ENCODE measurements at regions not wholly inside any gene's neighbourhood (a gene's known extent, or its start where the extent isn't known, plus 50 kb on each side); places are given as distances from the start of the nearest gene placed in this dataset.

GRCh38 chr2:41500895-41501294 is 546.9 kb upstream of the PKDCC start:
- no peak for DNase-seq

GRCh38 chr2:41502752-41503151 is 545.1 kb upstream of the PKDCC start:
- DNase-seq, result no peak

GRCh38 chr2:41504532-41504931 is 543.3 kb upstream of the PKDCC start:
- DNase-seq, result no peak

GRCh38 chr2:41510108-41510507 is 537.7 kb upstream of the PKDCC start:
- DNase-seq, result no peak

GRCh38 chr2:41521211-41521610 is 526.6 kb upstream of the PKDCC start:
- DNase-seq, result no peak

GRCh38 chr2:41527525-41528323 is 520.1 kb upstream of the PKDCC start:
- DNase-seq, result no peak

- no peak for DNase-seq
These were observed 512.2 kb upstream of the PKDCC start for GRCh38 chr2:41535575-41535974.

GRCh38 chr2:41540272-41540998 is 507.4 kb upstream of the PKDCC start:
- no peak for DNase-seq

GRCh38 chr2:41543726-41544125 is 504.1 kb upstream of the PKDCC start:
- DNase-seq, result no peak

GRCh38 chr2:41544709-41545108 is 503.1 kb upstream of the PKDCC start:
- DNase-seq, result no peak

- DNase-seq, result no peak
These were observed 501.8 kb upstream of the PKDCC start for GRCh38 chr2:41546031-41546430.

GRCh38 chr2:41568648-41569047 is 479.2 kb upstream of the PKDCC start:
- no peak for DNase-seq

- DNase-seq, result no peak
These were observed 475.7 kb upstream of the PKDCC start for GRCh38 chr2:41572154-41572553.

- no peak for DNase-seq
These were observed 471.4 kb upstream of the PKDCC start for GRCh38 chr2:41576423-41576822.

GRCh38 chr2:41579806-41580205 is 468.0 kb upstream of the PKDCC start:
- DNase-seq, result no peak

- DNase-seq, result no peak
These were observed 467.0 kb upstream of the PKDCC start for GRCh38 chr2:41580806-41581205.

- DNase-seq, result no peak
These were observed 452.6 kb upstream of the PKDCC start for GRCh38 chr2:41595240-41595639.

GRCh38 chr2:41597680-41598079 is 450.1 kb upstream of the PKDCC start:
- no peak for DNase-seq

- no peak for DNase-seq
These were observed 449.5 kb upstream of the PKDCC start for GRCh38 chr2:41598161-41598894.

GRCh38 chr2:41600460-41600859 is 447.4 kb upstream of the PKDCC start:
- no peak for DNase-seq

GRCh38 chr2:41602341-41602740 is 445.5 kb upstream of the PKDCC start:
- no peak for DNase-seq

GRCh38 chr2:41605311-41605710 is 442.5 kb upstream of the PKDCC start:
- DNase-seq, result no peak

- no peak for DNase-seq
These were observed 441.9 kb upstream of the PKDCC start for GRCh38 chr2:41605914-41606313.

Data from NCI-H2107 (cell line).